Stimulated activated CD4-positive, alpha-beta T cell treated with anti-CD3 and anti-CD28 coated beads, Interleukin-4, amount 100 ng/mL, for 24 hours (primary cell): ENCODE measurements at regions not wholly inside any gene's neighbourhood (a gene's known extent, or its start where the extent isn't known, plus 50 kb on each side); places are given as distances from the start of the nearest gene placed in this dataset.

ENCODE experiments used
- DNase-seq: peaks from one replicate; pipeline ENCODE4 v3.0.0-alpha.2; 2020

DNA sequence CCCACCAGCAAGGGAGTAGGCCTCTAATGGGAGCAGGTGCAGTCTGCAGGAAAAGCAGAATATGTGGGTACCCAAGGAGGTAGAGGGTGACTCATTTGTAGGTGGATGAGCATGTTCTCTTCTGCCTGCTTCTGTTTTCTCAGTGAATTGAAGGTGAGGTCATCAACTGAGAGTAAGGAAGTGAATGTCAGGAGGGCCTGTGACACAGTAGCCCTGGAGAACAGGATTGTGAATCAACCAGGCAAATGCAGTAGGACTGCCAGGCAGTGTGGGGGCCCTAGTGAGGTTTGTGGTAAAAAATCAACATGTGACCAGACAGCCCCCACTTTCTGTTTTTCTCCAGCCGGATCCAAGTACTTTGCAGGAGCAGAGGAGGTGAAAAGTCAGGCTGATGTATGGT, 150.5 kb upstream of the SOX9 start:
- no peak for DNase-seq

DNA sequence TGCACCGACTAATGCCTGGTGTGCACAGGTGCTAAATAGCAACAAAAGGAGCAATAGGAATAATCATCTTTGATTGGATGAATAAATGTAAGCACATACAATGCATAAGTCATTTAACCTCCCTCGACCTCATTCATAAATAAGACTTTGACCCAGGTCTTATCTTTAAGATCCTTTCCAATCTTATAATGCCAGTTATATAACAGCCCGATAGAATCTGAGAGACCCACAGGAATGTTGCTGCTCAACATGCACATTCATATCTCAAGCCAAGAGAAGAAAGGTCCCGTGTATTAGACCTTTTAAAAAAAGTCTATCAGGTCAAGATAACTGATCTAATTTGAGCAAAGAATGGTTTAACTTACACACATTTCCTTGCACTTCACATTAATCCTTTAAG, 146.8 kb upstream of the SOX9 start:
- DNase-seq, result no peak

DNA sequence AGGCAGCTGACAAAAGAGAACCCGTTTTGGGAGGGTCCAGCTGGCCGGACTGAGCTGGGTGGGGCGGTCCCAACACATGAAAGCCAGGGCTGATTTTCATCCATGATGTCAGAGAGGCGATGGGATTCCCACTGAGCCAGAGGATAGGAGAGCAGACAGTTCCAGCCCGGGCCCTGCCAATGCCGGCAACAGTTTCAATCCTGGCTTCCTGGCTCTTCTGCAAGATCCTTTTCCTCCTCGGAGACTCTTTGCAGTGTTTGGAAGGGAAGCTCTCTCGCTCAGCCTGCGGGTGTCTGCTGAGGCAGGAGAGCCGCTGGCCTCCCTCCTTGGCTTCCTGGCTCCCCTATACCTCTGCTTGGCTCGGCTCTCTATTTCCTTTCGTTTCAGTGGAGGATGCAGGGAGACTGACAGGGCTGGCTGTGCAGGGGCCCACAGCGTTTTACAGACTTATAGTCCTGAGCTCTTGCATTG, 145.5 kb upstream of the SOX9 start:
- DNase-seq, result no peak

DNA sequence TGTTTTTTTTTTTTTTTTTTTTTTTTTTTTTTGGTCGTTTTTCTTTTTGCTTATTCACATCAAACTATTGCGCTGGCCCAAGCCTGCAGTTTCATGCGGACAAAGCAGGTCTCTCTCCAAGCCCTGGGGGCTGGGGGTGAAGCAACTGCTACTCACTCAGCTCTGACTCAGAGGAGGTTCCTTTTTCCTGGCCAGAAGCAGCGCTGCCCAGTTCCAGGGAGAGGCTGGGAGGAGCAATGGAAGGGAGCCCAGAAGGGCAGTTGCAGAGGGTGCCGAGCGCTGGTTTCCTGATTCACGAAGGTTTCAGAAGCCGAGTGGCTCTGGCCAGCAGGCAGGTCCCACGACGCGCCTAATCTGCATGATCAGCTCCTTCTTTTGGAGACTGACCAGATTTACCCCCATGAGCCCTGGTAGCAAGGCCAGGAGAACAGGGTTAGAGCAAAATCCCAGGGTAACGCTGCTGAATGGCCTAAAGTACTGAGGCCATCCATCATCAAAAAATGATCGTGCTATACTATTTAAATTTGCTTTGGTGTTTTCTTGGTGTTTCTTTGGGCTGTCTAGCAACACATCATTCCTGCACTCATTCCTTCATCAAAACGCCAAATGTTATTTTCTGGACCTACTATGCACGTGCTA, 144.7 kb upstream of the SOX9 start:
- DNase-seq, result no peak

DNA sequence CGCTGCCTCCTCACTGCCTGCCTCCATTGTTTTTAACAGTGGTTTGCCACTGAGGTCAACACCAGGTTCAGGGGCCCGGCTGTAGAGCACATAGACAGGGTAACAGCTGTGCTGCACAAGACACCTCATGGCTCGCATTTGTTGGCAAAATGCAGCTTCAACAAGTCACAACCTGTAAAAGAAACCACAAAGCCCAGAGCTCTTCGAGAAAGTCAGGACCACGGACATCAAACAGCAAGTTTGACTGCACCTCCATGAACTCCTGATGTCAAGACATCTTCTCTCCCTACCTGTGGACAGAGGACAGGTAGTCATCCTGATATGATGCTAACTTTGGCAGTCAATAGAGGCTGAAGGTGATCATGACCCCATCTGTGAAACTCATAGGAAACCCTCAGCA, 142.4 kb upstream of the SOX9 start:
- no peak for DNase-seq

DNA sequence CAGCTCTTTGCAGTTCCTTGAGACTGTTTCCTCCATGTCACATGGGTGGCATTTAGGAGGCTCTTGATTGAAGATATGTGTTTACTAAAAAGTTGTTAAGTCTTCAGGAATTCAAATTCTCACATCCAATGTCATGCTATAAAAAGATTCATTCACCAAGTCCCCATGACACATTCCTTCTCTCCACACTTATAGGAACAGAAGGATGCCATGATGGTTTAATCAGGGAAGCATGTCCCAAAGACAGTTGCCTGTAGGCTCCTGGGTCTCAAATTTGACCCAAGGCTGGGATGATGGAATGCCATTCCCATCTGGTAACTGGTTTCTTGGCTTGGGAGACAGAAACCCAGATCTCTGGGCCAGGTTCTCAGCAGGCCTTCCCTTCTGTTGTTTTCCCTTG, 140.6 kb upstream of the SOX9 start:
- DNase-seq, result no peak

DNA sequence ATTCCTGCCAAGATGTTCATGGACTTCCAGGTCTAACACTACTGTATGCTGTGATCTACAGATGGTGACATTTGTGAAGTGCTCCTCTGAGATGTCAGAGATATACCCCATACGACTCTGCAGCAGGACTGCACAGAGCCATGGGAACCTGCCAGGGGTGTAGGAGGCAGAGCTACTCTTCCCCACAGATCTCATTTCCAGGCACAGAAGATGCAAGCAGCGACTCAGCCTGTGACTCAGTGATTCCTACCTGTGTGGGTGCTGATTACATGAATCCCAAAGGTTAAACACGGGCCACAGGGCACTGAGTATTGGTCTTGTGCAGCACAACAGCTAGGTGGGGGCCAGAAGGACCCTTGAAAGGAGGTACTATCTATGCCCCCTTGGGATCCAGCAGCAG, 137.0 kb upstream of the SOX9 start:
- no peak for DNase-seq

DNA sequence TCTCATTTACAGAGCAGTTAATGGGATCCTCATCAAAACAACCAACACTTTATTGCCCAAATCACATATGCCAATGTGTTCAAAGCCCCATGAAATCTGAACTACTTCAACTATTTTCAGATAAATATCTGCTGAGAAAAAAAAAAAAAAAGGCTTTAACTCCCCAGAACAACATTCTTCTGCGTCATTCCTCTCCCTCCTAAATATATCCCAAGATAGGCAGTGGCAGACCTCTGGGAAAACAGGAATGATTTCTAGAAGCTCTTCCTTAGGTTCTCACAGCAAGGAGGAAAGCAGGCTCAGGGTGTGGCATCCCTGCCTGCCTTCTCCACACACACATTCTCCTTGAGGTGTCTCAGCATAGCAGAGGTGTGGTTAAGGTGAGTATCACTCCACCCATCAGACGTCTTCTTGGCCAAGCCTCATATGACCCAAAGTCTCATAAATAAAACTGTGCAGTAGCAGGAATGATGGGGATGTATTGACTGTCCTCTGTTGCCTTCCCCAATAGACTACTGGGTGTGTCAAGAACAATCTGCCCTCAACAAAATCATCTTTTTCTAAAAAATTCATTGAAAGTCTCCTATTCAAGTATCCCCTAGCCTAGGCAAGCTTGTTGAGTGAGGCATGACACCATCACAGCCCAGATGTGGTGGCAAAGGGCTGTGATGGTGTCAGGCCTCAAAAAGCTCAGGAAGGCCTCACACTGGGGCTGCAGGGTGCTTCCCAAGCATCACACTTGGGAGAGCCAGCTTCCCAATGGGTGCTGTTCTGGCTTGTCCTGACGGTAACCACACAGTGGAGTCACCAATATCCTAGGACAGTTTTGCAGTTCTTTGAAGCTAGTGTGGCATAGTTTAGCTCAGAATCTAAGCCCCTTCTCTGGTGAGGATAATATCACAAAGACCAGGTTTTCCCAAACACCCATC, 135.4 kb upstream of the SOX9 start:
- no peak for DNase-seq

DNA sequence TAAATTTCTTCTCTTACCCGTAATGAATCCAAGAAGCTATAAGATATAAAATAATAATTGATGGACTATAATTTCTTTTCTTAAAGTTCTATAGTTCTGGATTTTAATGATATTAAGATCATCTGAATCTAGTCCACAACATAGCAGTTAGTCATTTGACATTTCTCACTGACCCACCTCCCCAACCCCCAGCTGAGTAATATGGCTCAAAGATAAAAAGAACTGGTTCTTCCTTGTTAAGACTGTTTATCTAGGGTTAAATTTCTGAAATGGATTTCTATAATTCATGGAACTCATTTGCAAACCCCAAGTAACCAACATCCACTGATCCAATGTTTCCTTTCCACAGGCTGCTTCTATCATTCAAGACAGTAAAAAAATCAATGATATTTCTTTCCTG, 133.9 kb upstream of the SOX9 start:
- DNase-seq, result no peak

DNA sequence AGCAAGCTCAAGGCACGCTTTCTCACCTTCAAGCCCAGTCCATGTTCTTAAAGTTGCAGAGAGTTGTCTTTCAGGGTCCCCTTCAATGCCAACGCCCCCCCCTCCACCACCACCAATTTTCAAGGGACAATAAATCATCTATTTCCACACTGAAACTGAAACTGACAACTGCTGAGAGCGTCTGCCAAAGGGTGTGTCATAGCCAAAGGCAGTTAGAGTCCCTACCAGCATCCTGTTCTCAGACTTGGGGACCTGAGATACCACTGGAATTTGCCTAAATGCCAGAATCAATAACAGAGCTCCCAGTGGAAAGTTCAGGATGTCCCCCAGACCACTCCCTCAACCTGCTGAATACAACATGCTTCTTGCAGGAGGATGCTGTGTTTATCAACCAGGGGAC, 133.2 kb upstream of the SOX9 start:
- no peak for DNase-seq

DNA sequence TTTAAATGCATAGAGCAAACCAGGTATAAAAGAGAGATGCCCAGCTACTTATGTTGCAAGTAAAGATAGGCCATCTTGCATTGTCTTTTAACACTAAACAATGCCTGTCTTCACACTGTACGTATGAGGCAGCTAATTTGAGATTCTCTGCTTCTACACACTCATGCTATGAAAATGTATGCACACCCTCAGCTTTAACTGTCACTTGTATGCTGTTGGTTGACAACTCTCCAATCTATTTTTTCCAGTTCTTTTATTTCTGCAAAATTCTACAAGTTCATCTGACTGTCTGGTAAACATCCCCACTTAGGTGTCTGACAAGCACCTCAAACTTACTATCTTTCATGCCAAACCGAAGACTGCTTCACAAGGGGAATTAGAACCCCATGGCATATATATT, 131.7 kb upstream of the SOX9 start:
- DNase-seq, result no peak

DNA sequence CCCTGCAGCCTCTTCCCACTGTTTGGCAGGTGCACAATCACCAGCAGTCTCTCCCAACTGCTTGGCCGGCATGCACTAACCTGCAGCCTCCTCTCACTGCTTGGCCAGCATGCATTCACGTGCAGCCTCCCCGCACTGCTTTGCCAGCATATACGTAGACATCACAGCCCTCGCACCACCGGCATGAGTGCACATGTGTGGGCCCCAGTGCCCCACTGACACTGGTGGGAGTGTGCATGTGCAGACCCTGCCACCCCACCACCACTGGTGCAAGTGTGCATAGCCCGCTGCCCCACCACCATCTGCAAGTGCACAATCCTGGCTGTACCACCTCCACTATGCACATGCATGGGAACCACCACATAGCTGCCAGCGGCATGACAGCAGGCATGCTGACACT, 127.5 kb upstream of the SOX9 start:
- no peak for DNase-seq

DNA sequence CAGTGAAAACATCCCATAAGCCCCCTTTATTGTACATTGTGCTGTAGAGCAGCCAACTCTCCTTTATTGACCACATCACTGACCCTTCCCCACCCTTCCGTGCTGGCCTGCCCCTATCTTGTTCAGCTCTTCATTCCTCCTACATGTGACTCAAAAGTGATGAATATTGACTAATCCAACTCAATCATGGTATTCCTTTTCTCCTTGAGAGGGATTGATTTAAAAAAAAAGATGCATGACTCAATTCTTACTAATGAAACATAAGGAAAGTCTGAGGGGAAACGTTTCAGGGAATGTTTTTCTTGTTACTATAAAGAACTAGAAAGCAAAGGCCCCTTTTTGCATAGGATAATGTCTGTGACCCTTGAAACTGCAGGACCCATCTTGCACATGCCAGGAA, 125.2 kb upstream of the SOX9 start:
- no peak for DNase-seq

DNA sequence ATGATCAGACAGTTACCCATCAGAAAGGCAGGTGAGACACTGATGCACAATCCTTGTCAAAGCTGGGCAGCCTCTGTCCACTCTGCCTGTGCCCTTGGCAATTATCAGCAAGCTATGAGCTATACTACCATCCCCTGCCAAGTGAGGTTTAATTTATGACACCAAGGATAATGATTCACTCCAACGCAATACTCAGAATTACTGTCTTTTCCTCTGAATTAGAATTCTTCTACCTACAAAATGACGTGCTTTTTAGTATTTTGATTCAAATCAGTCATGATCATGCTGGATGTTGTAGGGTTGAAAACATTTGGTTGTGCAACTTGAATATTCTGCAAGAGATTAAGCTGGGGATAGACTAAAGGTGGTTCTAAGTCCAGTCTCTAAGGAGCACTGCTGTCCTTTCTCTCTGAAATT, 116.8 kb upstream of the SOX9 start:
- DNase-seq, result no peak

DNA sequence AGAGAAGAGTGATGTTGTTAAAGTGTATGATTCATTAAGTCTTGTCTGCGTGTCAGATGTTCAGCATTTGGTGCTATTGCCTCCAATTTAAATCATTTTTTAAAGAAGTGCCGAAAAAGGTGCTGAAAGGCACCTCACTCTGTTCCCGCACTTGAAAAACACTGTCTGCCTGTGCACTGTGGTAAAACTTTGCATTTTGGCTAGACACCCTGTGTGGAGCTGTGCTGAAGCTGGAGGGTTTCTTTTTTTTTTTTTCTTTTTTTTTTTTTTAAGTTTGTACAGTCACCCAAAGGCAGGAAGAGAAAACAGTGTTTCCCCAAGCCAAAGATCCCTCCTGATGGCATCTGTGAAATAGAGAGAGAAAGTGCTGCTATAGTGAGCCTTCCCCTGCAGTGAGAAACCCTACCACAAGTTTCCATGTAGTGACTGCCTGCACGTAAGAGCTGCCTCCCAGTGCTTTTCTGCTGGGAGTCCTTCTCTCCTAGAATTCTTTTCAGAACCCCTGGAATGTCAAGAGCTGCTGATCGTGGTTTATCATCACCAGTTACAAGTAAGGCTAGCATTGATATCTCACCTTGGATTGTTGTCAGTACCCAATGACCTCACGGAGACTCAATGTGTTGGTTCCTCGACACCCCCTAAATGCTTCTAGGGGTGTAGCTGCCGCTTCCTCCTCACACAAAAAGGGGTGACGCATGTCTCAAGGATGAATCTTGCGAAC, 116.0 kb upstream of the SOX9 start:
- no peak for DNase-seq

DNA sequence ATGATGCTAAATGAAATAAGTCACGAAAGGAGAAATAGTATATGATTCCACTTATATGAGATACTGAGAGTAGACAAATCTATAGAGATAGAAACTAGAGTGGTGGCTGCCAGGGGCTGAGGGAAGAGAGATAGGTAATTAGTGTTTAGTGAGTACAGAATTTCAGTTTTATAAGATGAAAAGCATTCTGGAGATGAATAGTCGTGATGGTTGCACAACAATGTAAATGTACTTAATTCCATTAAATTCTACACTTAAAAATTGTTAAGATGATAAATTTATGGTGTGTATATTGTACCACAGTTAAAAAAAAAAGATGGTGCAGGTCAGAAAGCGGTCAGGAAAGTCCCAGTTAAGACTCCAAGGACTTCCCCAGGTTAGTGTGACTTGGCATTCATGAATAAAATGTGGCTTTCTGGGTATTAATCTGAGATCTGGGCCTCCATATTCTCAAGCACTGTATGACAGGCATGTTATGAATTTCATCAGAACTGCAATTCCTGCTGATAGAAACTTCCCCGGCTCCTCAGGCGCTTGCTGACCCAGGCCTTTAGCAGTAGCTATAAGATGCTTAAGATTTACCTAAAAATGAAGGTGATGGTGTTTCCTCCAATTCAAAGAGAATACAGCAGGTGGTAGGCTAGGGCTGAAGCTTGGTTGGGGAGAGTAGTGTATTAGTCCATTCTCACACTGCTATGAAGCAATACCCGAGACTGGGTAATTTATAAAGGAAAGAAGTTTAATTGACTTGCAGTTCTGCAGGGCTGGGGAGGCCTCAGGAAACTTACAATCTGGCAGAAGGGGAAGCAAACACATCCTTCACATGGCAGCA, 115.3 kb upstream of the SOX9 start:
- DNase-seq, result no peak

DNA sequence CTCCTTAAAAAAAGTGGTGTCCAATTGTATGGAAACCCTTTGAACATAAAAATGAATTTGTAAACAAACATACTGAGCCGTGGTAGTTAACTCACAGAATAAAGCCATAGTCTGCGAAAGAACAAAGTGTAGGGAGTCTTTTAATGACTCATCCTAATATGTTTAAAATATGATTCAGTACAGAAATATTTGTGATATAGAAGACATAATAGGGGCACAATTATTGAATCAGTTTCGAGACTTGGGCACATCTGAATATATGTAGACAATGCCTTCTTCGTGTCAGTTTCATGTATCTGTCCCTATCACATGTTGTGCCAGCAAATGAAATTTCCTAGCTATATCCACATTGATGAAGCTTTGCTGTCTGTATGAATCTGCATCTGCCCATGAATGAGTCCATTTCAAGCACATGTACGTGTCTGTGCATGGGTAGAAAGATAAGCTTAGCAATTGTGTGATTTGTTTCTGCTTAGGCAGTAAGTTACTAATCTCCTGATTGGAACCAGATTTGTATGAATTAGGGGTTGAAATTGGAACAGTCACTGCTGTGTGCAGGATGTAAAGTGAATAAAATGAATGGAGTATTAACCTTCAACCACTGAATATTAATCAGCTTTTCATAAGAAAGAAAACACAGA, 112.5 kb upstream of the SOX9 start:
- DNase-seq, result no peak

DNA sequence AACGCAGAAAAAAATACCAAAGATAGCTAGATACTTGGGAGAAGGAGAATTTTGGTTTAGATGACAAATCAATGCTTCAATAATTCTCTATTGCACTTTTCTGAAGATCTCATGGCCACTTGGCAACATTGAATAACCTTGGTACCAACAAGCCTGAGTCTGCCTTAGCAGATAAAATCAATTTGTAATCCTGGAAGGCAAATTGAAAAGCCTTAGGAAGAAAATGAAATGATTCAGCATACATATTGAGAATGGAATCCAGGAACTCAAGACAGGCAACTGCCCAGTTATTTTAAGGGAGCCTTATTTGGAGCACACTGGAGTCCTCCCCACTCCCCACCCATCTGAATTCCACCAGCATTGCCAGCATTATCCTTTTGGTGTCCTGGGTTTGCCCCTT, 109.3 kb upstream of the SOX9 start:
- DNase-seq, result no peak

DNA sequence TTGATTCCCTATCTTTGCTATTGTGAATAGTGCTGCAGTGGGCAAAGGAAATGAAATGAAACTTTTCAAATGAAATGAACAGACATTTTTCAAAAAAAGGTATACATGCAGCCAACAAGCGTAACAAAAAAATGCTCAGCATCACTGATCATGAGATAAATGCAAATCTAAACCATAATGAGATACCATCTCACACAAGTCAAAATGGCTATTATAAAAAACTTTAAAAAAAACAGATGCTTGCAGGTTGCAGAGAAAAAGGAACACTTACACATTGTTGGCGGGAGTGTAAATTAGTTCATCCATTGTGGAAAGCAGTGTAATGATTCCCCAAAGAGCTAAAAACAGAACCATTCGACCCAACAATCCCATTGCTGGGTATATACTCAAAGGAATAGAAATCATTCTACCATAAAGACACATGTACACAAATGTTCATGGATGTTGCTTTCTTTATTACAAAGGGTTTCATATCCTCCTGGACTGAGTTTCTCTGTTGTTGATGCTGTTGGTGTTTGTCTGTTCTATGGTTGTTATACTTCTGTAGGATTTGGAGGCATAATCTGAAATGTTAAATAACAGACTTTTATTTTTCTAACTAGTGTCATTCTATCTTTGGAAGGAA, 99.3 kb upstream of the SOX9 start:
- no peak for DNase-seq

DNA sequence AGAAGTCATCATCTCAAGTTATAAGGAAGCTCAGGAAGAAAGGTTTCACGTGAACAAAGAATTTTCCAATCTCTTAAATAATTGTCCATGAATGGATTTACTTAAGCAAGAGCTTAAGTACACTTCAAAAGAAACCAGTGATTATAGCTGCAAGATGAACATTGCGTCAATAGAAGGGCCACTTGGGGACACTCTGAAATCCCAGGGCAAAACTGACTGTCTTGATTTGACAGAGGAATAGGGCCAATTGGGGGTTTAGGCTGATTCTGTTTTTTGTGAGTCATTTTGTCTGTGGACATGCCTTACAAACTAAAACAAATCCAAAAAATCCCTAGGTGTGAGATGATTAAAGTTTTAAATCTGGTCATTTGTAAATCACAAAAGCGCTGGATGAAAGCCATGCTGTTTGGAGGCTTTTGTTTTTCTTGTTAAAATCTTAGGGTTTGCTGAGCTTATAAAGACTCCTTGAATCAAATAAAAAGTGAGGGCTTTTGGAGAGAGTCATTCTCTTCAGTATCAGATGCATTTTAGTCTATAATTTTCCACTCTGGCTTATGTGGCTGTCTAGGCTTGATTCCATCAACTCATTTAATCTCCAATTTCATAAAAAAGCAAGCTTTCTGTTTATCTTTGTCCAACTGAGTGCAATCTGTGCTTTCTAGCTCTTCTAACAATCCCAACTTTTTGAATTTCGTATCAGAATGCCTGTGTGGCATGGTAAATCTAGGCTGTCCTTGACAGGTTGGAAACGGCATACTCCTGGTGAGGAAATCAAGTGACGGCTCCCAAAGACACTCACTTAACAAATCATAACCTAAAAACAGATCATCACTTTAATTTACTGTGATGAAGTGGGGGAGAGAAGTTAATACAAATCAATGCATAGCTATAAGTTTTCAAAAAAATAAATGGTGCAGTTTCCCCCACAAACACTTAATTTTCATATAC, 98.2 kb upstream of the SOX9 start:
- no peak for DNase-seq

DNA sequence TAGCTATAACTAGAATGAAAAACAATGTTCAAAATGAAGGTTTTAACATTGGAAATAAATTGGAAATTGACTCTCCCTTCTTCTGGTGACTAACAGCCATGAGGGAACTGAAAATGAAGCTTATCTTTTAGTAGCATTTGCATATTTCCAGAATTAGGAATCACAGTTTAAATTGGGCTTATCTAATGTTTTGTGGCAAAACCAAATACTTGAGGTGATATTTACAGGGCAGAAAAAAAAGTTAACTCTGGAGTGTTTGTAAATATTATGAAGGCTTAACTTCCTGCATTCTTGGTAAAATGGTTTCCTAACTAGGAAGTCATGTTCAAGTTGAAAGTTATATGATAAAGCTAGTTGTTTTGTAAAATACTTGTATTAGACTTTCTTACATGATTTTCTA, 96.4 kb upstream of the SOX9 start:
- DNase-seq, result no peak
